BJ (cell line): ENCODE measurements at regions not wholly inside any gene's neighbourhood (a gene's known extent, or its start where the extent isn't known, plus 50 kb on each side); places are given as distances from the start of the nearest gene placed in this dataset.

Experiments
- CTCF ChIA-PET: fragments of 350-600 bp; formaldehyde crosslinking; extraction: SDS; loops from one replicate; lab custom pipeline; 2021; ENCODE audit warnings: antibody characterized with exemption, inconsistent platforms; lab: Yijun Ruan, JAX
- POLR2A ChIA-PET: fragments of 300-600 bp; sonication (Branson Sonifier 250); formaldehyde crosslinking; extraction: SDS; loops from one replicate; lab custom pipeline; 2021; ENCODE audit warnings: antibody characterized with exemption; lab: Charles Lee
- DNase-seq: peaks from one replicate; pipeline ENCODE4 v3.0.0-alpha.2; 2011; ENCODE audit warnings: low read depth
- H3K27me3 ChIP-seq: 2 replicates; pipeline ENCODE4 v1.6.0; 2011; ENCODE audit warnings: low read length; ENCODE audit not compliant: control insufficient read depth, insufficient read depth
- H3K36me3 ChIP-seq: 2 replicates; pipeline ENCODE4 v1.5.1; 2011; ENCODE audit warnings: low read length; ENCODE audit not compliant: control insufficient read depth, insufficient read depth
- H3K4me3 ChIP-seq: 2 replicates; pipeline ENCODE4 v1.5.1; 2011; ENCODE audit warnings: low read depth, mild to moderate bottlenecking, control low read depth, low read length
- CTCF ChIP-seq: IDR thresholded peaks from 2 replicates; pipeline ENCODE4 v1.5.1; 2011; ENCODE audit warnings: low read depth, mild to moderate bottlenecking, control low read depth, inconsistent platforms, low read length, moderate library complexity; ENCODE audit not compliant: insufficient read depth

GRCh38 chr3:127475391-127475790 lies 115.1 kb downstream of the TPRA1 start:
- H3K4me3 ChIP-seq: no peak overlapping the region
- no peak for TF ChIP-seq CTCF
- no peaks in the 10 kb centered on the region for H3K36me3 ChIP-seq
- peaks cover 8% of the 10 kb centered on the region for H3K27me3 ChIP-seq
- ChIA-PET POLR2A (no interaction called here), CTCF (interaction anchor here (0.5 kb wide), 1 partner anchor 286 kb away, joined by 3 read pairs; no protein-coding TSS in a partner anchor)
- DNase-seq: no peak

DNA sequence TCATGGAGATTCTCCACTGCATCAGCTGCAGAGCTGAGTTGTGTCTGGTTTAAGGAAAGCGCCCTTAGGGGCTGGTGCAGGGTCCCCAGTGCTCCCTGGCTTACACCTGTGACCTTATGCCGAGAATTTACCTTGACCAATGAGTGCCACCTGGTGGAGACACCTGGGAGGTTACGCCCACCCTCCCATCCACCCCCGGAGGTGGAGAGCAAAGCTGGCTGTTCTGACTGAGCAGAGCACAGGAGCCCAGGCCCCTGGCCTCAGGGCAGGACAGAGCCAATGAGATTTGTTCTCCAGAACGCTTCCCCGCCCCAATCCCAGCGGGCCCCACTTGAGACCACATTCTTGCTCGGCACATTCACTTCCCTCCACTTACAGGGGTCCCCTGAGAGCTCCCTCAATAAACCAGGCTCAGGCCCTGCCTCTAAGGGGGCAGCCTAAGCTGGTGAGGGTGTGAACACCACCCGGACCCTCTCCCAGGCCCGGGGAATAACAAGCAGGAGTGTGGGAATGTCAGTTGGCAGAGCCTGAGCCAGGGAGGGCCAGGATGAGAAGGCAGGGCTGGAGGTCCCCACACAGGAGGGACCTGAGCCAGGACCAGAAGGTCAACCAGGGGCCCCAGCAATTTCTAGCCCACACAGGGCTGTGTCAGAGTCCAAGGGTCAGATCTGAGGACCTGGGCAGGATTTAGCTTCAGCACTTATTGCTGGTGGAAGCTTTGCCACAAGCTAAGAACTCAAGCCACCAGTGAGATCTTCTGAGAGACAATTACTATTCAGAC lies 117.1 kb downstream of the TPRA1 start:
- DNase-seq: no peak
- H3K4me3 ChIP-seq: no peak overlapping the region
- no peaks in the 10 kb centered on the region for H3K36me3 ChIP-seq
- peaks cover 6% of the 10 kb centered on the region for H3K27me3 ChIP-seq
- ChIA-PET CTCF (interaction anchor here (1.3 kb wide), 1 partner anchor 18 kb away, joined by 3 read pairs; no protein-coding TSS in a partner anchor), POLR2A (no interaction called here)
- TF ChIP-seq CTCF: peak; percentile 18; the same call in 1 of the 2 replicates

DNA sequence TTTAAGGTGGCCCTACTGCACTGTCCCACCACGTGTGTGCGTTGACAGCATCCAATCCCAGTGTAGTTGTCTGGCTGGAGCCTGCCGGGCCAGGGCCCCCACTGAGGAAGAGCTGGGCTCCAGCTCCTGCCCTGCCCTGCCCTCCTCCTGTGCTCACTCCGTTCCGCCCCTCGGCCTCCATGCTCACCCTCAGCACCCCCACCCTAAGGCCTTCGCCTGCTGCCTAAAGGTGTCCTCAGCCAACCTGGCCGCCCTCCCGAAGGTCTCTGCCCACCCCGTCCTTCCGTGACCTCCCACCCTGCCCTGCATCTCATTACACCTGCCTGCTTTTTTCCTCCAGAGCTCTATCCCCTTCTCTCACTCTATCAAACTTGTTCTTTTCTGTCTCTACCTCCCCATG lies 118.0 kb downstream of the TPRA1 start:
- H3K4me3 ChIP-seq: no peak overlapping the region
- CTCF ChIA-PET: interaction anchor here (1.0 to 1.3 kb wide), 2 partner anchors 14 to 17 kb away, joined by 3 to 4 read pairs; no protein-coding TSS in a partner anchor
- DNase-seq: no peak
- TF ChIP-seq CTCF: no peak
- H3K27me3 ChIP-seq: peaks cover 6% of the 10 kb centered on the region
- POLR2A ChIA-PET: no interaction called here
- no peaks in the 10 kb centered on the region for H3K36me3 ChIP-seq

- POLR2A ChIA-PET: no interaction called here
These were observed 119.4 kb downstream of the TPRA1 start for GRCh38 chr3:127471142-127471541.

More at GRCh38 chr3:127471142-127471541, 119.4 kb downstream of the TPRA1 start:
- no peak overlapping the region for H3K4me3 ChIP-seq
- no peaks in the 10 kb centered on the region for H3K36me3 ChIP-seq
- peaks cover 6% of the 10 kb centered on the region for H3K27me3 ChIP-seq
- no peak for DNase-seq
- TF ChIP-seq CTCF: no peak
- CTCF ChIA-PET: interaction anchor here (1.0 kb wide), 1 partner anchor 16 kb away, joined by 3 read pairs; no protein-coding TSS in a partner anchor
